GM23338 (cell line): ENCODE measurements at regions not wholly inside any gene's neighbourhood (a gene's known extent, or its start where the extent isn't known, plus 50 kb on each side); places are given as distances from the start of the nearest gene placed in this dataset.

Experiments
- ATAC-seq: fragments of 200-7000 bp; cut with Tn5 transposase; 3 replicates; pipeline ENCODE4 v1.9.1; 2020
- DNase-seq: peaks from one replicate; pipeline ENCODE4 v3.0.0-alpha.2; 2015; ENCODE audit warnings: low spot score
- H2AFZ ChIP-seq: fragments of 200-600 bp; sonication (generic); 2 replicates; pipeline ENCODE4 v1.8.0; 2016; ENCODE audit warnings: antibody characterized with exemption, mild to moderate bottlenecking, moderate library complexity
- H3F3A ChIP-seq: fragments of 200-600 bp; sonication (generic); replicated peaks from 2 replicates; pipeline ENCODE4 v1.8.0; 2017; ENCODE audit warnings: antibody characterized with exemption, mixed run types, low read depth
- H3K27ac ChIP-seq: fragments of 200-600 bp; sonication (generic); 2 replicates; pipeline ENCODE4 v1.6.1; 2016; ENCODE audit warnings: low read depth
- H3K27me3 ChIP-seq: fragments of 200-600 bp; sonication (generic); 2 replicates; pipeline ENCODE4 v1.8.0; 2016; ENCODE audit warnings: mild to moderate bottlenecking, mixed run types, moderate library complexity; ENCODE audit not compliant: insufficient read depth
- H3K36me3 ChIP-seq: fragments of 200-600 bp; sonication (generic); 2 replicates; pipeline ENCODE4 v1.8.0; 2016; ENCODE audit warnings: mild to moderate bottlenecking; ENCODE audit not compliant: insufficient read depth
- H3K4me1 ChIP-seq: fragments of 200-600 bp; sonication (generic); 2 replicates; pipeline ENCODE4 v1.8.0; 2016; ENCODE audit warnings: mild to moderate bottlenecking, moderate library complexity; ENCODE audit not compliant: insufficient read depth
- H3K4me2 ChIP-seq: fragments of 200-600 bp; sonication (generic); 2 replicates; pipeline ENCODE4 v1.7.1; 2017; ENCODE audit warnings: mixed run types
- H3K4me3 ChIP-seq: fragments of 200-600 bp; sonication (generic); 2 replicates; pipeline ENCODE4 v1.6.1; 2016; ENCODE audit warnings: mixed run types
- H3K79me2 ChIP-seq: fragments of 200-600 bp; sonication (generic); replicated peaks from 2 replicates; pipeline ENCODE4 v1.8.0; 2017; ENCODE audit warnings: mild to moderate bottlenecking; ENCODE audit not compliant: insufficient read depth
- H3K9me2 ChIP-seq: fragments of 200-600 bp; sonication (generic); 2 replicates; pipeline ENCODE4 v1.8.0; 2017; ENCODE audit not compliant: insufficient read depth
- H4K20me1 ChIP-seq: fragments of 200-600 bp; sonication (generic); replicated peaks from 2 replicates; pipeline ENCODE4 v1.8.0; 2017; ENCODE audit warnings: mild to moderate bottlenecking; ENCODE audit not compliant: insufficient read depth
- H3K27ac Mint-ChIP-seq: 2 replicates; pipeline ENCODE4 v1.8.0; 2020; ENCODE audit warnings: inconsistent platforms, mild to moderate bottlenecking, moderate library complexity, mixed read lengths
- H3K27me3 Mint-ChIP-seq: 3 replicates; pipeline ENCODE4 v1.8.0; 2022; ENCODE audit warnings: low read depth, mild to moderate bottlenecking, moderate library complexity, mixed read lengths, inconsistent platforms; ENCODE audit not compliant: insufficient read depth, poor library complexity
- H3K36me3 Mint-ChIP-seq: 3 replicates; pipeline ENCODE4 v1.8.0; 2021; ENCODE audit warnings: low read depth, mild to moderate bottlenecking, inconsistent platforms, moderate library complexity, mixed read lengths
- H3K4me1 Mint-ChIP-seq: 3 replicates; pipeline ENCODE4 v1.8.0; 2020; ENCODE audit warnings: mild to moderate bottlenecking, inconsistent platforms, mixed read lengths
- H3K4me3 Mint-ChIP-seq: 3 replicates; pipeline ENCODE4 v1.8.0; 2021; ENCODE audit warnings: moderate library complexity, mild to moderate bottlenecking, inconsistent platforms, mixed read lengths
- H3K9me3 Mint-ChIP-seq: 3 replicates; pipeline ENCODE4 v1.8.0; 2020; ENCODE audit warnings: moderate library complexity, mild to moderate bottlenecking, inconsistent platforms, mixed read lengths
- CREB1 ChIP-seq: fragments of 250-450 bp; sonication (Bioruptor Pico); IDR thresholded peaks from 2 replicates; pipeline ENCODE4 v1.5.0; 2020; ENCODE audit warnings: low read depth, mild to moderate bottlenecking, moderate library complexity
- ETS1 ChIP-seq: IDR thresholded peaks from 2 replicates; pipeline ENCODE4 v1.6.1; 2016; ENCODE audit warnings: antibody characterized with exemption
- EZH2phosphoT487 ChIP-seq: fragments of 200-600 bp; sonication (generic); IDR thresholded peaks from one replicate; pipeline ENCODE4 v1.8.1; 2018; ENCODE audit warnings: antibody characterized with exemption; ENCODE audit not compliant: unreplicated experiment
- REST ChIP-seq: IDR thresholded peaks from one replicate; pipeline ENCODE4 v1.6.1; 2018; ENCODE audit warnings: antibody characterized with exemption; ENCODE audit not compliant: unreplicated experiment
- ZNF114 ChIP-seq: fragments of 250-450 bp; sonication (Bioruptor Pico); IDR thresholded peaks from 2 replicates; pipeline ENCODE4 v1.5.0; 2020; ENCODE audit warnings: mild to moderate bottlenecking, moderate library complexity
- ZNF331 ChIP-seq: fragments of 250-450 bp; sonication (Bioruptor Pico); IDR thresholded peaks from 2 replicates; pipeline ENCODE4 v1.5.0; 2020; ENCODE audit warnings: low read depth, mild to moderate bottlenecking, moderate library complexity
- ZNF462 ChIP-seq: fragments of 250-450 bp; sonication (Bioruptor Pico); IDR thresholded peaks from 2 replicates; pipeline ENCODE4 v1.5.0; 2020; ENCODE audit warnings: mild to moderate bottlenecking, moderate library complexity

- H3K36me3 Mint-ChIP-seq, result no peaks in the 10 kb centered on the region
- no peaks in the 10 kb centered on the region for H3K27me3 Mint-ChIP-seq
- H3K27ac Mint-ChIP-seq, result no peak overlapping the region
- DNase-seq (no peak), ATAC-seq (no peak)
- Histone ChIP-seq H3K4me2 (no peak overlapping the region), H3F3A (no peaks in the 10 kb centered on the region), H3K4me1 (no peaks in the 10 kb centered on the region), H3K27ac (no peak overlapping the region), H3K4me3 (no peak overlapping the region), H2AFZ (no peak overlapping the region), H3K9me2 (0 out of 2 replicates have a peak, but pooled peaks cover 5% of the 10 kb centered on the region), H4K20me1 (no peaks in the 10 kb centered on the region), H3K27me3 (no peaks in the 10 kb centered on the region), H3K36me3 (no peaks in the 10 kb centered on the region), H3K79me2 (no peaks in the 10 kb centered on the region)
- no peaks in the 10 kb centered on the region for H3K4me1 Mint-ChIP-seq
- TF ChIP-seq ZNF114 (CRISPR knock-in tag) (no peak), CREB1 (CRISPR knock-in tag) (no peak), REST (no peak), ZNF462 (CRISPR knock-in tag) (no peak), EZH2phosphoT487 (no peak), ETS1 (no peak), ZNF331 (CRISPR knock-in tag) (no peak)
- no peaks in the 10 kb centered on the region for H3K9me3 Mint-ChIP-seq
- H3K4me3 Mint-ChIP-seq, result no peak overlapping the region
These were observed 1047.9 kb upstream of the NCAM2 start for GRCh38 chr21:19950347-19950746.
